IPS-NIHi7 (cell line): ENCODE measurements at regions not wholly inside any gene's neighbourhood (a gene's known extent, or its start where the extent isn't known, plus 50 kb on each side); places are given as distances from the start of the nearest gene placed in this dataset.

ENCODE experiments used
- DNase-seq: peaks from one replicate; pipeline ENCODE4 v3.0.0; 2012; ENCODE audit warnings: mixed read lengths; ENCODE audit errors: extremely low spot score

- DNase-seq, result no peak
Measured at GRCh38 chr4:45985038-45985437, 138.8 kb downstream of the GABRG1 start.

DNA sequence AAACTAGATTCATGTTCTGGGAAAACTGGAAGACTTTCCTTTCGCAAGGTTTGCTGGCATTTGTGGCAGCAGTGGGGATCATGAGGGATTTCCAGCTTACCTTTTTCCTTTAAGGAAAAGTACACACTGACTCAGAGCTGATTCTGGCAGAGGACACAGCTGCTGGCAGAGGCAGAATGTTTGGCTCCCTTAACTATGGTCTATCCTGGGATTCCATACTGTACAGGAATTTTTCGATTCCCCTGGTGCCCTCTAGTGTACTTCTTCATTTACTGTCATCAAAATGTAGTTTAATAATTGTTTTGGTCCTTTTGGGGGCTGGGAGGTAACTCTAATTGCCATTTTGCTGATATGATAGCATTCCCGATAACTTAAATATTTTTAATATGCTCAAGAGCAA is 152.7 kb downstream of the GABRG1 start:
- no peak for DNase-seq

DNA sequence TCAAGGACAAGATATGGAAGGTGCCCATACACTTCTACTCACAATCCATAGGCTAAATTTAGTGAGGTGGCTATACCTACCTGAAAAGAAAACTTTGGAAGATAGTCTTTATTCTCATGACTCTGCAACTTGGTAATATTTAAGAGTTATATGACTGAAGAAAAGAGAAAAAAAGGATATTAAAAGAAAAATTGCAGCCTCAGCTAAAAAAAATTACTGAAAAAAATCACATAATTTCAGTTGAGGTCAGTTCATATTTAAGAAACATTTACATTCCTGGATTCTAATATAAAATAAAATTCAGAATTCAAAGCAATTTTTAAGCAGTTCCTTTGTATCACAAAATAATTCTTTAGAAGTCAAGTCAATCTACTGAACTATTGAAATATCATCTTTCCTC is 166.5 kb downstream of the GABRG1 start:
- no peak for DNase-seq

GRCh38 chr4:45954276-45954675 is 169.6 kb downstream of the GABRG1 start:
- DNase-seq, result no peak

GRCh38 chr4:45951153-45951552 is 172.7 kb downstream of the GABRG1 start:
- no peak for DNase-seq

DNA sequence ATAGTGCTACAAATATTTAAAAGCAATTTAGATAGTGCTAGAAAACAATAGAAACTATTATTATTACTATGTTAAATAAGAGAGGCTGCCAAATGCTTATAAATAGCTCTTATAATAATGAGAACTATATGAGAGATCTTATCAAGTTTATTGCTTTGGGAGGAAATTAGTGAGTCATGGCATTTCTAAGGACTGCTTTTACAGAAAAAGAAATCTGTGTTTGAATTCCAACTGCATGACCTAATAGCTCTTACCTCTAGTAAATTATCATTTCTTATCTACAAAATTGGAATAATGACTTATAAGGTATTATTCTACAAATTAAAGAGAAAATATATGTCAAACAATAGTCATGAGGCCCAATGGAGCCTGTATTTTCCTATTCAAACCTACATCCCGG is 177.2 kb downstream of the GABRG1 start:
- DNase-seq, result no peak

DNA sequence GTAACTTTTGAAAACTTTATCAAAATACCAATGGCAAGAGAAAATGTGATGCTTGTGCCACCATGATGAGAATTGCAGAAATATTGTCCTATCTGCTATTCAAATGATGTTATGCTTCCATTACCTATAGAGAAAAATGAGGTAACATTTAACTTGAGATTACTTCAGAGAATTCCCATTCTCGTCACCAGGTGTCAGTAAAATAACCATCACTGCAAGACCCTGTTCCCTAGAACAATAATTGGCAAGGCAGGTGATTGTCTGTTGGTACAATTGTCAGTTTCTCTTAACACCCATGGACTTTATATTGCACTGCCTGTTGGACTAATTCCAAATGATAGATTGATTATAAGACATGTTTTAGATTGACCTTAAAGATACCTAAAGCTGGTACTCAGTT is 179.9 kb downstream of the GABRG1 start:
- DNase-seq, result no peak

GRCh38 chr4:45939056-45939455 is 184.8 kb downstream of the GABRG1 start:
- DNase-seq, result no peak

DNA sequence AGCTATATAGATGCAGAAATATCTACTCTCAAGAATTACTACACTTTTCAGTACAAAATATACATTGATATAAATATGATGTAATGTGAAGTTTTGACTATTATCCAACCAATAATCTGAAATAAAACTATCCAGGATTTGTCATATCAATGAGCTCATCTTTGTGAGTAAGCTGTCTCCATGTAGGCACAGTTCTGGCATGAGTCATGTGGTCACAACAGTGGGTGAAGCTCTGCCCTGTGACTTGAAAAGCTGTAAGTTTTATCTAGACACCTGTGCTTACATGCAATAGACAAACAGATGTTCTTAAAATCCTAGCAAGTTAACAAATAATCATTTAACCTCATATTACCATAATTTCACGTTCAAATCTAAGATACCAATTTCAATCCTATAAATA is 192.7 kb downstream of the GABRG1 start:
- no peak for DNase-seq

DNA sequence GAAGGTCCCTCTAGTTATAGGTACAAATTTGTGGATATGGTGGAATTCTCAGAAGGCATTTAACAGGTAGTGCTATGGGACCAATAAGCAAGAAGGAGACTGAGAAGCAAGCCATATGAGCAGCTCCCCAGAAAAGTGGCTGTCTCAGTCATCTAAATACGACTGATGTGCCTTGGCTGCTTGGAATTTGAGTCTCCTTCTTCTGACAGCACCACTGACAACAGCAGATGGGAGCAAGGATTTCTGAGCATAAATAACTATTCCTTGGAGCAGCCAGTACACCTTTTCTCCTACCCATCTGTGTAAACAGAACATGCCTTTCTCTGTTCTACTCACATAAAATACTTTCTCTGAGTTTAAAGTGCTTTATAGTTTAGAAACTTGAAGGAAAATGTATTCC is 196.2 kb downstream of the GABRG1 start:
- no peak for DNase-seq

DNA sequence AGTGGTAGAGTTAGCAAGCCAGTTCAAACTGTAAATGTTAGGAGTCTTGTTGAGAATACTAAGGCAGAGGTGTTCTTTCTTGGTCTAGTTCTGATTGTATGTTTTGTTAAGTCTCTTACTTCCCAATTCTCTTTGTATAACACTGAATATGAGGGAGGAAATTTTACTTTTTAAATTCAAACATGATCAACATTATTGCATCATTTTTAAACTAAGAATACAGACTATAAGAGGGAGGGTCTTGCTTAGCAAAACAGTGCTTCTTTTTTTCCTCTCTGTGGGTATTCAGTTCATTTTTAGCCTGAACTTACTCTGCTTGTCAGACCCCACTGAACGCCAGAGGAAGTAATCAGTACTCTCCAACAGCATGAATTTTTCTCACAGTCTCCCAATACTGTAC is 198.0 kb downstream of the GABRG1 start:
- DNase-seq, result no peak

DNA sequence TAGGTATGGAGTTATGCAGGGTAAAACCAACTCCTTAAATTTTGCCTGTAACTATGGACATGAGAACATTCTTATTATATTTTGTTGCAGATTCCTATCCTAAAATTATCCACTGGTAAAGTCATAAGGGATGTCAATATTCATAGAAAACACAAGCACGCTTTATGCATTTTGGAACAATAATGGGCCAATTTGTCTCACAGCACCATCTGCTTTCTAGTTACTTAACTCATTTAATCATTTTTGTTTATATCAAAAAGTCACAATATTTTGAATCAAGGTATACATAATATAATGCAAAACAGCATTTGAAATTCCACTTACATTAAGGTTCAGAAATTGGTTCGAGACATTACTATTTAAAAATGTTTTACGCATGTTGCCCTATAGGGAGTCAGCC is 203.0 kb downstream of the GABRG1 start:
- DNase-seq, result no peak

- DNase-seq, result no peak
Measured at GRCh38 chr4:45910511-45910910, 213.3 kb downstream of the GABRG1 start.

DNA sequence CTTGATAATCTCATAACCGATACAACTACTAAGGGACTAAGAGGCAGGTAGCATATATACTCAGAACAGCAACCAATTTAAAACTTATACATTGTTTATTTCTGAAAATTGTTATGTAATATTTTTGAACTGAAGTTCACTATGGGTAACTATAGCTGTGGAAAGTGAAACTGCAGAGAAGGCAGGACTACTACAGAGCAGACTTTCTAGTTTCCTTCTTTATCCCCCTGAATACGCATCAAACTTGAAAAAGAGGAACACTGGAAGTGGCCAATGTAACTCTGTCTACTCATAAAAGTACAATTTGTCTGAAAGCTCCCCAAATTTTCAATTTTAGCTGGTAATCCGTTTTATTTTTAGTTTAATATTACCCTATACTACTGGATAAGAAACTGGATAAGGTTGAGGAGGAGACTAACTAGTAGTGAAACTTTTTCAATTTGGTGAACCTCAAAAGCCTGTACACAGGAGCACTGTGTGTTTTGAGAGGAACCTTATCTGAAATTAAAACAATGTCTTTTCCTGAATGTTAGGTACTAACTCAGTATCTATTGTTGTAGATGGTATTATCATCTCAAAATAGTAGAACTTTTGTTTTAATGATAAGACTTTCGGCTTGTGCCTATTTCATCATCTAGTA is 225.8 kb downstream of the GABRG1 start:
- DNase-seq, result no peak

GRCh38 chr4:45883421-45883820 is 240.4 kb downstream of the GABRG1 start:
- DNase-seq, result no peak

GRCh38 chr4:45876235-45876890 is 247.5 kb downstream of the GABRG1 start:
- no peak for DNase-seq

- DNase-seq, result no peak
Measured at GRCh38 chr4:45869184-45869583, 254.7 kb downstream of the GABRG1 start.

GRCh38 chr4:45865781-45866180 is 258.1 kb downstream of the GABRG1 start:
- DNase-seq, result no peak

GRCh38 chr4:45855857-45856256 is 268.0 kb downstream of the GABRG1 start:
- DNase-seq, result no peak

DNA sequence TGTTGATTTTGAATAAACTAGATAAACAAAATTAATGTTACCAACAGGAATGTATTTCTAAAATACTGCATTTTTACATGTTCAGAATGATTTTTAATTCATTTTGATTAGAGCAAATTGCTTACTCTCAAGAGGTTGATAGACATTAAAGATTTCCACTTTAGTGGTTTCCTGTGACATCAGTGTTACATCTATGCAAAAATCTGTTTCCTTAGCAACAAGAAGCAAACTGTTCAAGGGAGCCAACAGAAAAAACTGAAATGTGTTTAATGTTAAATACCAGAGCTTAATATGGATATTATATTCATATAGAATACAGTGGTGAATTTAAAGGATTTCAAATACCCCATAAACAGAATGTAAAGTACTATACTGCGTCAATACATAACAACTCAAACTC is 277.8 kb downstream of the GABRG1 start:
- DNase-seq, result no peak

- DNase-seq, result no peak
Measured at GRCh38 chr4:45841791-45842190, 282.1 kb downstream of the GABRG1 start.

- DNase-seq, result no peak
Measured at GRCh38 chr4:45831692-45832091, 292.2 kb downstream of the GABRG1 start.

DNA sequence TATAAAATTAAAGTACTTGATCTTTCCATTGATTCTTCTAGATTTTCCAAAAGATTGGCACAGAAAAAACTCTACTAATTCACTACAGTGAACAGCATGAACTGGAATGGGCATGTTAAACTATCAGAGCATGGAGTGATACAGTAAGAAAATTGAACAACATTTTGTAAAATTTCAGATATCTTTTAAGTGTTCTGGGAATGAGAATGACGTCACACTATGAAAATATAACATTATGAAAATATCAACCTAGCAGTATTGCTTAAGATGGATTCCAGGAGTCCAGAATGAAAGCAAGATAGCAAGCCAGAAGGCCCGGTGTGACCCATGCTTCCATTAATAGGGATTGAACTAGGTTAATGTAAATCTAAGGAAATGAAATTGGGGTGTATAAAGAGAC is 319.9 kb downstream of the GABRG1 start:
- DNase-seq, result no peak

DNA sequence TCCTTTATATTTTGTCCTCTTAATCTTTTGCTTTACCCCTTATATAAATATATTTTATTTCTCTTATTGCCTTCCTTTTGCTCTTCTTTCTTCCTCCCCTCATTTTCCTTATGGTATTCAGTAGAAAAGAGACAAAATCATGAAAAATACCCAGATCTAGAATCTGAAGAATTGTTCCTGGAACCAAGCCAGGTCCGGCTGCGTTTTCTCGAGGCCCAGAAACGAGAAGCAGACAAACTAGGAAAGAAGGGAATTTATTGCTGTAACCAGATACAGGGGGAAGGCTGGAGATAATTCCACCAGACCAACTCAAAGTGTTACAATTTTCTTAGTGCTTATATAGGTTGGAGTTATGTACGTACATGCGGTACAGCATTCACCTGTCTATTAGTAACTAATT is 328.7 kb downstream of the GABRG1 start:
- DNase-seq, result no peak
